ENCODE measurements at regions not wholly inside any gene's neighbourhood (a gene's known extent, or its start where the extent isn't known, plus 50 kb on each side); places are given as distances from the start of the nearest gene placed in this dataset.

DNA sequence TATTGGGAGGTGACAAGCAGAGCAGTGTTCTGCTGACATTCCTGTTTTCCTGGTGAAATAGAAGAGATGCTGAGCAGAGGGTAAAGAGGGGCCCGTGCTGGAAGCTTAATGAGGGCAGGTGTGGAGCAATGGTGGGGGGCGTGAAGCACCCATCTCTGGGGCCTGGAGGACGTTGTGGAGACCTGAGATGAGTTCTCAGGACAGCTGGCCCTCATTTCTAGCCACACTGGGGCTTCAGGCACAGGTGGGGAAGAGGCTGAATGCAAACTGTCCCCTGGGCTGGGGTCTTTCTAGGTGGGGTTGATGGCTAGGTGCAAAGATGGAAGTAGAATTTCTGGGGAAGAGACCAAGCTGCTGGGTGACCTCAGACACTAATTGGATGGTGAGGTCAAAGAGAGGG lies 274.2 kb upstream of the TCERG1L start:
- TF ChIP-seq, protein P1, sequence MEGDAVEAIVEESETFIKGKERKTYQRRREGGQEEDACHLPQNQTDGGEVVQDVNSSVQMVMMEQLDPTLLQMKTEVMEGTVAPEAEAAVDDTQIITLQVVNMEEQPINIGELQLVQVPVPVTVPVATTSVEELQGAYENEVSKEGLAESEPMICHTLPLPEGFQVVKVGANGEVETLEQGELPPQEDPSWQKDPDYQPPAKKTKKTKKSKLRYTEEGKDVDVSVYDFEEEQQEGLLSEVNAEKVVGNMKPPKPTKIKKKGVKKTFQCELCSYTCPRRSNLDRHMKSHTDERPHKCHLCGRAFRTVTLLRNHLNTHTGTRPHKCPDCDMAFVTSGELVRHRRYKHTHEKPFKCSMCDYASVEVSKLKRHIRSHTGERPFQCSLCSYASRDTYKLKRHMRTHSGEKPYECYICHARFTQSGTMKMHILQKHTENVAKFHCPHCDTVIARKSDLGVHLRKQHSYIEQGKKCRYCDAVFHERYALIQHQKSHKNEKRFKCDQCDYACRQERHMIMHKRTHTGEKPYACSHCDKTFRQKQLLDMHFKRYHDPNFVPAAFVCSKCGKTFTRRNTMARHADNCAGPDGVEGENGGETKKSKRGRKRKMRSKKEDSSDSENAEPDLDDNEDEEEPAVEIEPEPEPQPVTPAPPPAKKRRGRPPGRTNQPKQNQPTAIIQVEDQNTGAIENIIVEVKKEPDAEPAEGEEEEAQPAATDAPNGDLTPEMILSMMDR (conservative IDR thresholded peaks at IDR 0.05; ENCODE audit: low read depth, low read length), result no peak
- no peak for TF ChIP-seq EZH2phosphoT487 (IDR thresholded peaks at IDR 0.05; ENCODE audit: borderline replicate concordance, low read length)
